Dermis blood vessel endothelial cell (primary cell): ENCODE measurements at regions not wholly inside any gene's neighbourhood (a gene's known extent, or its start where the extent isn't known, plus 50 kb on each side); places are given as distances from the start of the nearest gene placed in this dataset.
"Not testable (repeated sequence)": the region's sequence is repeated elsewhere in the genome, so short reads cannot be mapped to it uniquely, and the experiment has no call there.

Experiments
- DNase-seq: peaks from one replicate; pipeline ENCODE4 v3.0.0; 2010

GRCh38 chr6:122202576-122203137, 196.8 kb upstream of the HSF2 start:
- no peak for DNase-seq

GRCh38 chr6:122207061-122207460, 192.4 kb upstream of the HSF2 start:
- no peak for DNase-seq

- DNase-seq = no peak
These were observed 191.7 kb upstream of the HSF2 start for GRCh38 chr6:122207794-122208193.

GRCh38 chr6:122214605-122215318, 184.7 kb upstream of the HSF2 start:
- DNase-seq = no peak

- DNase-seq = no peak
These were observed 179.2 kb upstream of the HSF2 start for GRCh38 chr6:122220254-122220653.

GRCh38 chr6:122222761-122223160, 176.7 kb upstream of the HSF2 start:
- no peak for DNase-seq

GRCh38 chr6:122223251-122223650, 176.2 kb upstream of the HSF2 start:
- no peak for DNase-seq

GRCh38 chr6:122238861-122239260, 160.6 kb upstream of the HSF2 start:
- no peak for DNase-seq

- DNase-seq = no peak
These were observed 152.4 kb upstream of the HSF2 start for GRCh38 chr6:122246906-122247658.

- DNase-seq = no peak
These were observed 151.3 kb upstream of the HSF2 start for GRCh38 chr6:122248001-122248669.

- no peak for DNase-seq
These were observed 150.6 kb upstream of the HSF2 start for GRCh38 chr6:122248844-122249243.

GRCh38 chr6:122258839-122259238, 140.6 kb upstream of the HSF2 start:
- DNase-seq = no peak

- DNase-seq = no peak
These were observed 134.9 kb upstream of the HSF2 start for GRCh38 chr6:122264557-122264956.

GRCh38 chr6:122265755-122266154, 133.7 kb upstream of the HSF2 start:
- DNase-seq = no peak

- DNase-seq = no peak
These were observed 131.1 kb upstream of the HSF2 start for GRCh38 chr6:122268394-122268793.

GRCh38 chr6:122276637-122277036, 122.8 kb upstream of the HSF2 start:
- DNase-seq = no peak

GRCh38 chr6:122280105-122281021, 119.1 kb upstream of the HSF2 start:
- DNase-seq = not testable (repeated sequence)

- DNase-seq = no peak
These were observed 115.6 kb upstream of the HSF2 start for GRCh38 chr6:122283884-122284283.

- DNase-seq = no peak
These were observed 114.6 kb upstream of the HSF2 start for GRCh38 chr6:122284848-122285247.

- no peak for DNase-seq
These were observed 114.0 kb upstream of the HSF2 start for GRCh38 chr6:122285292-122285913.

GRCh38 chr6:122286512-122286911, 112.9 kb upstream of the HSF2 start:
- no peak for DNase-seq
